H1 (cell line): ENCODE measurements at regions not wholly inside any gene's neighbourhood (a gene's known extent, or its start where the extent isn't known, plus 50 kb on each side); places are given as distances from the start of the nearest gene placed in this dataset.

ENCODE experiments used
- CTCF ChIA-PET: fragments of 300-600 bp; sonication (Branson Sonifier 250); formaldehyde crosslinking; loops from one replicate; lab custom pipeline; 2021; ENCODE audit not compliant: partially characterized antibody; lab: Charles Lee
- POLR2A ChIA-PET: fragments of 300-600 bp; sonication (Branson Sonifier 250); formaldehyde crosslinking; loops from one replicate; lab custom pipeline; 2021; ENCODE audit warnings: inconsistent platforms; ENCODE audit not compliant: partially characterized antibody; lab: Charles Lee
- DNase-seq, 2 experiments: peaks; one replicate each; pipeline versions ENCODE4 v3.0.0 to v3.0.0-alpha.2; 2010 to 2022; ENCODE audit warnings: low spot score in 2 of 2, low read depth in 1 of 2, mixed read lengths in 1 of 2
- FAIRE-seq: peaks from 2 replicates; lab custom pipeline; 2011; peaks lifted over from hg19 to GRCh38; lab: Jason Lieb, UNC
- H2AFZ ChIP-seq: 2 replicates; pipeline ENCODE4 v1.8.1; 2012; ENCODE audit warnings: low read length, inconsistent platforms
- H2AK5ac ChIP-seq: 2 replicates; pipeline ENCODE4 v1.6.1; 2013; ENCODE audit warnings: low read depth, low read length
- H2BK120ac ChIP-seq: replicated peaks from 2 replicates; pipeline ENCODE3; 2013; ENCODE audit warnings: low read depth, low read length, inconsistent platforms
- H2BK12ac ChIP-seq: 2 replicates; pipeline ENCODE4 v1.6.1; 2013; ENCODE audit warnings: low read depth, low read length
- H2BK15ac ChIP-seq: 2 replicates; pipeline ENCODE4 v1.6.1; 2013; ENCODE audit warnings: low read length
- H2BK20ac ChIP-seq: 2 replicates; pipeline ENCODE4 v1.6.1; 2013; ENCODE audit warnings: low read length
- H2BK5ac ChIP-seq: 2 replicates; pipeline ENCODE4 v1.6.1; 2013; ENCODE audit warnings: low read depth, low read length
- H3K14ac ChIP-seq: 2 replicates; pipeline ENCODE4 v1.6.1; 2013; ENCODE audit warnings: inconsistent platforms; ENCODE audit not compliant: insufficient read length
- H3K18ac ChIP-seq: 2 replicates; pipeline ENCODE4 v1.6.1; 2013; ENCODE audit warnings: low read length; ENCODE audit errors: extremely low read depth
- H3K23ac ChIP-seq: 2 replicates; pipeline ENCODE4 v1.6.1; 2013; ENCODE audit warnings: inconsistent platforms; ENCODE audit not compliant: insufficient read length
- H3K23me2 ChIP-seq: 2 replicates; pipeline ENCODE4 v1.6.1; 2013; ENCODE audit warnings: low read depth, low read length
- H3K27ac ChIP-seq: 2 replicates; pipeline ENCODE4 v1.6.1; 2011; ENCODE audit warnings: low read depth, low read length, inconsistent platforms
- H3K27me3 ChIP-seq, 4 experiments: replicated peaks in 1 of 4; 1 replicate in 1 of 4; 2 replicates in 3 of 4; pipeline versions ENCODE4 v1.6.1 to v1.8.1; 2011 to 2013; ENCODE audit warnings: low read length in 3 of 4, mild to moderate bottlenecking in 3 of 4, inconsistent platforms in 2 of 4, mixed read lengths in 2 of 4, moderate library complexity in 1 of 4; ENCODE audit not compliant: control insufficient read depth in 3 of 4, insufficient read depth in 3 of 4; ENCODE audit errors: extremely low read depth in 1 of 4
- H3K36me3 ChIP-seq, 4 experiments: 2 replicates each; pipeline versions ENCODE4 v1.6.1 to v1.8.1; 2011 to 2013; ENCODE audit warnings: mild to moderate bottlenecking in 4 of 4, low read length in 3 of 4, moderate library complexity in 2 of 4, control low read depth in 1 of 4, inconsistent platforms in 1 of 4; ENCODE audit not compliant: insufficient read depth in 4 of 4, control insufficient read depth in 2 of 4
- H3K4ac ChIP-seq: replicated peaks from 2 replicates; pipeline ENCODE3; 2013; ENCODE audit warnings: low read length, low read depth, mixed read lengths, inconsistent platforms; ENCODE audit not compliant: insufficient read length
- H3K4me1 ChIP-seq, 4 experiments: replicated peaks in 1 of 4; 1 replicate in 1 of 4; 2 replicates in 3 of 4; pipeline versions ENCODE4 v1.6.1 to v1.8.1; 2011 to 2013; ENCODE audit warnings: low read length in 3 of 4, inconsistent platforms in 2 of 4, mixed read lengths in 1 of 4; ENCODE audit not compliant: insufficient read depth in 4 of 4, control insufficient read depth in 3 of 4
- H3K4me2 ChIP-seq, 2 experiments: 2 replicates each; pipeline versions ENCODE4 v1.6.1 to v1.8.1; 2011 to 2013; ENCODE audit warnings: low read depth in 2 of 2, low read length in 2 of 2, control low read depth in 1 of 2, inconsistent platforms in 1 of 2, mild to moderate bottlenecking in 1 of 2; ENCODE audit not compliant: insufficient read depth in 1 of 2
- H3K4me3 ChIP-seq, 4 experiments: fragments of 200-600, 300-600 bp in 1 of 4; sonication (generic), shearing (Covaris generic), sonication (Bioruptor Twin) in 1 of 4; 2 replicates each; pipeline versions ENCODE4 v1.5.1 to v1.8.1; 2011 to 2016; ENCODE audit warnings: low read length in 4 of 4, low read depth in 3 of 4, control low read depth in 2 of 4, inconsistent platforms in 2 of 4, mild to moderate bottlenecking in 2 of 4, mixed read lengths in 1 of 4, moderate library complexity in 1 of 4; ENCODE audit not compliant: insufficient read depth in 2 of 4; ENCODE audit errors: extremely low read depth in 1 of 4
- H3K56ac ChIP-seq: replicated peaks from 2 replicates; pipeline ENCODE3; 2013; ENCODE audit warnings: low read depth, mild to moderate bottlenecking, mixed read lengths, low read length, inconsistent platforms; ENCODE audit not compliant: insufficient read length
- H3K79me1 ChIP-seq: 2 replicates; pipeline ENCODE4 v1.6.1; 2013; ENCODE audit warnings: low read depth, low read length, control low read depth
- H3K79me2 ChIP-seq, 2 experiments: 2 replicates each; pipeline versions ENCODE4 v1.6.1 to v1.8.1; 2012 to 2013; ENCODE audit warnings: low read length in 2 of 2, mild to moderate bottlenecking in 2 of 2, inconsistent platforms in 1 of 2; ENCODE audit not compliant: insufficient read depth in 2 of 2, control insufficient read depth in 1 of 2
- H3K9ac ChIP-seq, 4 experiments: replicated peaks in 1 of 4; 1 replicate in 1 of 4; 2 replicates in 3 of 4; pipeline versions ENCODE4 v1.6.1 to v1.8.1; 2011 to 2013; ENCODE audit warnings: low read depth in 3 of 4, low read length in 3 of 4, control low read depth in 2 of 4, mild to moderate bottlenecking in 2 of 4, moderate library complexity in 2 of 4, inconsistent platforms in 1 of 4; ENCODE audit errors: extremely low read depth in 1 of 4
- H3K9me3 ChIP-seq, 2 experiments: 2 replicates each; pipeline versions ENCODE4 v1.6.1 to v1.8.1; 2012 to 2013; ENCODE audit warnings: mild to moderate bottlenecking in 2 of 2, moderate library complexity in 2 of 2, control low read depth in 1 of 2, inconsistent platforms in 1 of 2, low read depth in 1 of 2, low read length in 1 of 2, mixed read lengths in 1 of 2; ENCODE audit not compliant: insufficient read depth in 2 of 2
- H4K20me1 ChIP-seq, 2 experiments: replicated peaks in 1 of 2; 2 replicates each; pipeline versions ENCODE3 to v1.8.1; 2011 to 2013; ENCODE audit warnings: inconsistent platforms in 2 of 2, low read length in 2 of 2, mild to moderate bottlenecking in 1 of 2; ENCODE audit not compliant: insufficient read depth in 2 of 2, control insufficient read depth in 1 of 2
- H4K5ac ChIP-seq: 2 replicates; pipeline ENCODE4 v1.6.1; 2013; ENCODE audit warnings: low read length, low read depth, mixed read lengths, inconsistent platforms; ENCODE audit not compliant: insufficient read length
- H4K8ac ChIP-seq: 2 replicates; pipeline ENCODE4 v1.8.0; 2013; ENCODE audit warnings: mild to moderate bottlenecking, moderate library complexity, low read length, inconsistent platforms; ENCODE audit not compliant: insufficient read depth; ENCODE audit errors: extremely low read depth
- H4K91ac ChIP-seq: replicated peaks from 2 replicates; pipeline ENCODE3; 2013; ENCODE audit warnings: low read length, mixed read lengths, inconsistent platforms; ENCODE audit not compliant: insufficient read length
- E2F6 ChIP-seq: IDR thresholded peaks from 2 replicates; pipeline ENCODE4 v1.6.1; 2012; ENCODE audit warnings: inconsistent platforms
- JUN ChIP-seq: IDR thresholded peaks from 2 replicates; pipeline ENCODE4 v1.6.1; 2011; ENCODE audit warnings: low read depth, mild to moderate bottlenecking, improper control_type of control experiment, low read length
- KDM4A ChIP-seq: IDR thresholded peaks from one replicate; pipeline ENCODE4 v1.7.1; 2012; ENCODE audit warnings: low read depth, mild to moderate bottlenecking, moderate library complexity, low read length, inconsistent platforms; ENCODE audit not compliant: severe bottlenecking
- RAD21 ChIP-seq, 2 experiments: IDR thresholded peaks in 1 of 2; conservative IDR thresholded peaks in 1 of 2; 2 replicates each; pipeline ENCODE4 v1.6.1; 2011; ENCODE audit warnings: low read depth in 2 of 2, low read length in 2 of 2, improper control_type of control experiment in 1 of 2, inconsistent platforms in 1 of 2, mild to moderate bottlenecking in 1 of 2, moderate library complexity in 1 of 2
- RBBP5 ChIP-seq: IDR thresholded peaks from 2 replicates; pipeline ENCODE4 v1.7.1; 2012; ENCODE audit warnings: low read depth, mild to moderate bottlenecking, inconsistent platforms, low read length, moderate library complexity, borderline replicate concordance
- RNF2 ChIP-seq: fragments of 200-900, 300-1000 bp; sonication (generic); IDR thresholded peaks from 2 replicates; pipeline ENCODE4 v1.7.1; 2016; ENCODE audit warnings: borderline replicate concordance, low read depth, mild to moderate bottlenecking, antibody characterized with exemption, low read length; ENCODE audit not compliant: poor library complexity, severe bottlenecking; ENCODE audit errors: missing control alignments
- SIN3A ChIP-seq, 2 experiments: IDR thresholded peaks in 1 of 2; conservative IDR thresholded peaks in 1 of 2; 2 replicates each; pipeline ENCODE4 v1.6.1; 2011 to 2012; ENCODE audit warnings: low read length in 2 of 2, improper control_type of control experiment in 1 of 2, low read depth in 1 of 2, mild to moderate bottlenecking in 1 of 2
- TEAD4 ChIP-seq: IDR thresholded peaks from 2 replicates; pipeline ENCODE4 v1.6.1; 2012; ENCODE audit warnings: low read depth, low read length, inconsistent platforms, mixed read lengths
- WGBS, 2 experiments: shearing (Covaris generic) in 1 of 2; methylation state at CpG; one replicate each; pipeline versions ENCODE4 v1.1.6 to v1.1.7; 2013 to 2015; ENCODE audit warnings: low lambda C conversion rate in 2 of 2, mixed read lengths in 2 of 2, inconsistent platforms in 1 of 2, low coverage in 1 of 2, missing lambda C conversion rate in 1 of 2; ENCODE audit not compliant: insufficient replicate concordance in 2 of 2, insufficient coverage in 1 of 2, insufficient read length in 1 of 2; ENCODE audit errors: extremely low coverage in 1 of 2, missing lambda C conversion rate in 1 of 2; 5-methylcytosine and 5-hydroxymethylcytosine counted together

- CTCF ChIA-PET, result interaction anchor here (0.8 to 1.5 kb wide), 5 partner anchors 8 to 116 kb away, joined by 3 to 11 read pairs (median 4); no protein-coding TSS in a partner anchor
- Histone ChIP-seq H2BK12ac (no peak overlapping the region), H2BK5ac (no peak overlapping the region)
Observed at GRCh38 chr9:1721196-1721595, 294.0 kb upstream of the SMARCA2 start.

More at GRCh38 chr9:1721196-1721595, 294.0 kb upstream of the SMARCA2 start:
- Histone ChIP-seq H2AK5ac (no peak overlapping the region), H3K27ac (no peak overlapping the region), H3K79me2 (no peaks in the 10 kb centered on the region), H3K79me1 (no peaks in the 10 kb centered on the region), H3K14ac (no peak overlapping the region), H2AFZ (0 out of 2 replicates have a peak overlapping the region, but pooled peaks have one; percentile 5), H3K18ac (no peak overlapping the region), H3K4me1 (peaks cover 0 to 6% (median 2%) of the 10 kb centered on the region in 4 experiments; a peak in 4 of 7 replicates), H3K27me3 (no peaks in the 10 kb centered on the region), H3K56ac (no peak overlapping the region), H4K8ac (no peak overlapping the region), H3K9me3 (no peaks in the 10 kb centered on the region), H4K20me1 (no peaks in the 10 kb centered on the region), H3K23ac (no peak overlapping the region), H4K91ac (no peak overlapping the region), H3K9ac (no peak overlapping the region), H3K36me3 (no peaks in the 10 kb centered on the region), H4K5ac (no peak overlapping the region), H2BK15ac (no peak overlapping the region), H2BK20ac (no peak overlapping the region), H3K23me2 (no peaks in the 10 kb centered on the region), H2BK120ac (no peak overlapping the region), H3K4me2 (0 out of 4 replicates have a peak overlapping the region, but pooled peaks of 1 of the 2 experiments have one; percentile 17), H3K4me3 (no peak overlapping the region), H3K4ac (no peak overlapping the region)
- 89% methylated on average over 4 of the region's 4 CpGs; no CpG with 5 or more reads in 1 of the 2 experiments for WGBS, 2 experiments
- DNase-seq (no peak), FAIRE-seq (no peak)
- TF ChIP-seq RAD21 (IDR thresholded peaks at IDR 0.05 in 1 of 2, conservative IDR thresholded peaks at IDR 0.05 in 1 of 2; ENCODE audit: low read depth in 2 of 2, low read length in 2 of 2) (no peak), KDM4A (no peak), TEAD4 (no peak), RNF2 (no peak), RBBP5 (no peak), JUN (no peak), SIN3A (conservative IDR thresholded peaks at IDR 0.05 in 1 of 2, IDR thresholded peaks at IDR 0.05 in 1 of 2; ENCODE audit: low read depth in 1 of 2, low read length in 2 of 2) (no peak), E2F6 (no peak)
- POLR2A ChIA-PET, result no interaction called here
